ENCODE measurements at regions not wholly inside any gene's neighbourhood (a gene's known extent, or its start where the extent isn't known, plus 50 kb on each side); places are given as distances from the start of the nearest gene placed in this dataset.
"Not testable (repeated sequence)": the region's sequence is repeated elsewhere in the genome, so short reads cannot be mapped to it uniquely, and the experiment has no call there.

GRCh38 chr1:64318428-64318827, 115.0 kb downstream of the UBE2U start:
- DNase-seq: no peak

GRCh38 chr1:64320007-64320406, 116.6 kb downstream of the UBE2U start:
- no peak for DNase-seq

GRCh38 chr1:64320470-64320869, 117.0 kb downstream of the UBE2U start:
- DNase-seq: no peak

- no peak for DNase-seq
Observed at GRCh38 chr1:64320922-64321614, 117.6 kb downstream of the UBE2U start.

DNA sequence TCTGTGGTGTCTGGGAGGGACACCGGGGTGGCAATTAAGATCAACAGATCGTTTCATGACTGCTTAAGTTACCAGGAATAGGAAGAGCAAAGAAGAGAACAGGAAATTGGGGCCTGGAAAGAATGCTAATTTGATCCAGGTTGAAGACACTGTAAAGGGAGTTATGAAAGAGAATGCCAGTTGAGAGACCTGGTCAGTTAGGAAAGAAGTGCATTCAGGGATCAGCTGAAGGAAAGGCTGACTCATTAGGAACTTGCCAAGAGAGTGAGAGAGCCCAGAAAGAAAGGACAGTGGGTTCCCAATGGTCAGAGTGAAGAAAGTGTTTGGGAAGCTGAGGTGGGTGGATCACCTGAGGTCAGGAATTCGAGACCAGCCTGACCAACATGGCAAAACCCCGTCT, 119.6 kb downstream of the UBE2U start:
- no peak for DNase-seq

- DNase-seq: no peak
Observed at GRCh38 chr1:64323882-64324281, 120.5 kb downstream of the UBE2U start.

DNA sequence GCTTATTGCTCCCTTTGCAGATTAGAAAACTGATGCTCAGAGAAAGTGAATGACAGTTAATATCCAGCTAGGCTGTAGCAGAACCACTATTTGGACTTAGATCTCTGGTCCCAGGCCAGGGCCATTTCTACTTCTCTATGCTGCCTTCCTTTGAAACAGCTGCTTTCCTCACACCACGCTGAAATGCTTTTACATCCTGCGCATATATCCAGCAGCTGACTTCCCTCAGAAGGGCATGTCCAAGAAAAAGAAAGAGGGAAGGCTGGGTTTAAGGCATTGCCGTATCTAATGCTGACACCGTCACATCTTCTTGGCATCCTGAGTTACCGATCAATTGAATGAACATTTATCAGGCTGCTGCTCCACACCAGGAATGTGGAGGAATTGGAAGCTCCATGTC, 122.4 kb downstream of the UBE2U start:
- no peak for DNase-seq

GRCh38 chr1:64327119-64327518, 123.7 kb downstream of the UBE2U start:
- DNase-seq: no peak

DNA sequence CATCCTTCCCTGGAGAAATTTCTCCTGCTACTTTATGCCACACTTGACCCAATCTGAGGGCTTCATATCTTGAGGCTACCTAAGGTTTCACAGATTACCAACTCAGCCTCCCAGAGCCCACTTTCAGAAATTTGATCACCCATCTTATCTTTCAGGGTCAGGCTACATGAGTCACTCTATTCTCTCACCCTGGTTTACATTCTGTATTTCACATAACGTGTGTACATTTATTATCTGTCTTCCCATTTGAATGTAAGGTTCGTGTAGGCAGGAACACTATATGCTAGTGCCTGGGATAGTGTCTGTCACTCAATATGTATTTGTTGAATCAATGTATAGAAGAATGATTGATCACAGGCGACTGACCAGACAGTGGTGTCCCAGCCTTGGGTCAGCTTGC, 124.8 kb downstream of the UBE2U start:
- no peak for DNase-seq

GRCh38 chr1:64330839-64331238, 127.4 kb downstream of the UBE2U start:
- DNase-seq: no peak

DNA sequence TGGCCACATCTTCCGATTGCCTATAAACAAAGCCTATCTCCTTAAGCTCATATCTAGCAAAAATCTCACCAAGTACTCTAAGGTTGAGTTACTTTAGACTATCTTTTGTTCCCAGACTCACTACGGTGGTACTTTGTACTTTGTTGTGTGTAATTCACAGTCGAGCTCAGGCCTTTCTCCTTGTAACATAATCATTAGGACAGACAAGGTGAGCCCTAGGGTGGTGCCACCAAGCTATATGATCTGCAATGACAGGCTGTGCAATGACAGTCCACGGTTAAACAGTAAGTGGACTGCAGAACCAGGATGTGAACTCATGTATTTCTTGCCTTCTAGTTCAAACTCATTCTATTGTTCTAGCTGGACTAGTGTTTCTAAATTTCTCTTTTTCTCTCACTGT, 132.2 kb downstream of the UBE2U start:
- no peak for DNase-seq

DNA sequence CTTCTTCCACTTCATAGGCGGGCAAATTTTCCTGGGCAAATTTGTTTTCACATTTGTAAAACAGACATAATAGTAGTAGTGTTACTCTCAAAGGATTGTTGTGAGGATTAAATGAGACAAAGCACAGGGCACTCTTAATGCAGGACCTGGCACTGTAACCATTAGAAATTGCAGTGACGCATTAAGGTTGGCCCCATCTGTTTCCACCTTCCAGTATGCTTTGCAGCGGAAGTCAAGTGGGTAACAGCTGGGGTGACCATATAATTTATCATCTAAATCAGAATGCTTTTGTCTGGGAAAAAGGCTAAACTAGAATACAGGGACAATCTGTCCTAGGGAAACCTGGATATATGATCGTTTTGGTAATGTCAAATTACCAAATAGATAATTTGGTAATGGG, 132.5 kb upstream of the CACHD1 start:
- DNase-seq: no peak

DNA sequence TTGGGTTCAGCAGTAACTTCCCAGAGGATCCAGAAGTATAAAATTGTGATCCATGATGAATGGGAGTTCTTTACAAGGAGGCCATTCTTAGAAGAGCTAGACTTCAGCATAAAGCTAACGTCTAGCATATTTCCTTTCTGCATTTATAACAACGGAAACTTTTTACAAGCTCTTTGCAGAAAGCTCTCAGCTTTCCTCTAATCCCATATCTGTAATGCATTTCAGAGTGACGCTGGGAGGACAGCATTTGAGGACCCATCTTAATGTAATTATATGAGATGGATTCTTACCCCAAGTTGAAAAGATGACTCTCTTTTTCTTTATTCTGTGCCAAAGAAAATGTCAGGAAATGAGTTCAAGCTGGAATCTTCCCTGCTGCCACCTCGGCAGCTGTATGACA, 132.0 kb upstream of the CACHD1 start:
- no peak for DNase-seq

DNA sequence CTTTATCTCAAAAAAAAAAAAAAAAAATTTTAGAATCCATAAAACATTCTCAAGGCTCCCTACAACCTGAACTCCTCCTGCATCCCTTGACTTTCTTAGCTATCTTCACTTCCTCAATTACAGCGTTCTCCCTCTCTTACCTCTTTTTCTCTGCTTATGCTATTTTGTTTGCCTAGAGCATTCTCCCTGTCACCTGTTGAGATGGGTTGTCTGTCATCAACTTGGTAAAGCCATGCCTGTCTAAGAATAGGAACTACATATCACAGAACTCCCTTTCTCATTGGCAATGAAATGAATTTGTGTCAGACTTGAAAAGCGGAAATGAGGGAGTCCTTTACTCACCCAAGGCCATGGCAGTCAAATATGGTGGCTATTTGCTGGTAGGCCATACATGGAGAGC, 129.6 kb upstream of the CACHD1 start:
- DNase-seq: no peak

DNA sequence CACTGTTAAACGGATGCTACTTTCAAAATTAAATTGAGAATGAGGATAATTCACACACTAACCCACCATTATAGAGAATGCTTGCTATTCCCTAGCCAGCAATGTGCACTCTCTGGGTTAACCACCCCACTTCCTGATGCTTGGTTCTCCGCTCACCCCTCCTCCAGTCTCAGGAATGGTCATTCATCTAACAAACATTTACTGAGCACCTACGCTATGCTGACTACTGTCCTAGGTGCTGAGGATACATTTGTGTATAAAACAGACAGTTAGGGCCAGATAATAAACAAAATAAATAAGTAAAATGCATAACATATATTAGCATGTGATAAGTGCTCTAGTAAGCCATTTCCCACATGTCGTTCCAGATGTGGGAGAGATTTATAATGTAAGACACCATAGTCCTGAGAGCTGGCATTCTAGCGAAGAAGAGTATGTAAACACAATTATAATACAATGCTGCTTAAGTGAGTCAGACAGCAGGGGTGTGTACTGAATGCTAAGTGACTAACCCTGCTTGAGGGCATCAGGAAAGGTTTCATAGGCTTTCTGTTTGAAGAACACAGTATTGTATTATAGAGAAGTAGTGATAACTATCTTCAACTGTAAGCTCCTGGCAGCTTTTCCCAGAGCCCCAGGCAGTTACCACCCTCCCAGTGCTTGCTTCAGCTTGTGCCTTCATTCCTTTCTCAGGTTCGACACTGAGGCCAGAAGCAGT, 126.7 kb upstream of the CACHD1 start:
- DNase-seq: peak; percentile 33 to 82

- DNase-seq: no peak
Observed at GRCh38 chr1:64343823-64344190, 126.1 kb upstream of the CACHD1 start.

DNA sequence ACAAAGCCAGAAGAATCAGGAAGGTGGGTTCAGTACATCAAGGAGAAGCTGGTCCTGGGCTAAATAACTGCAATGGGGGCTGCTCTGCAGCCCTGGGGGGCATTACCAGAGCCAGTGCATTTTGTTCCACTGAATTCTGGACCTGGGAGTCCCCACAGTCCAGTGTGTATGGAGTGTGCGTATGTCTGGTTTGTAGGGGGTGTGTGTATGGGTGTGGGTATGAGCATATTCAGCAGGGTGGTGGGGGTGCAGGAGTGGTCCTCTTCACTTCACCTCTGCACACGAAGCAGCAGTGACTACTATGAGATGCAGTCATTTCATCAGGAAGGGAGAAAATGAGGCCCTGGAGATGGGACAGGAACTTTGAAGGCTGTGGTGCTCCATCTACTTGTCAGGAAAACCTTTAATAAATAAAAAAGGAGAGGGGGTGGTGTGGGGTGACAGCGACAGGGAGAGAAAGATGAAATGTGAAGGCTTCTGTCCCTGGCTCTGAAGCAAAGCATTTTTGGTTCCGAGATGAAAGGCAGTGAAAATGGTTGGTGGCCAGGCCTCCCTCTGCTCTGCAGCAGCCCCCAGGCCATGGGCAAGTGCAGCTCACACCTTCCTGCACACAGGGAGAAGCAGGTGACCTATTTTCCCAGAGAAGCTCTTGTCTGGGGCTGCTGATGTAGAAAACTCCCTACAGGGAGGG, 121.5 kb upstream of the CACHD1 start:
- DNase-seq: no peak

- DNase-seq: no peak
Observed at GRCh38 chr1:64348961-64349648, 120.8 kb upstream of the CACHD1 start.

GRCh38 chr1:64355534-64355933, 114.4 kb upstream of the CACHD1 start:
- DNase-seq: not testable (repeated sequence)

- no peak for DNase-seq
Observed at GRCh38 chr1:64356636-64357256, 113.2 kb upstream of the CACHD1 start.

GRCh38 chr1:64357422-64357821, 112.5 kb upstream of the CACHD1 start:
- DNase-seq: no peak

DNA sequence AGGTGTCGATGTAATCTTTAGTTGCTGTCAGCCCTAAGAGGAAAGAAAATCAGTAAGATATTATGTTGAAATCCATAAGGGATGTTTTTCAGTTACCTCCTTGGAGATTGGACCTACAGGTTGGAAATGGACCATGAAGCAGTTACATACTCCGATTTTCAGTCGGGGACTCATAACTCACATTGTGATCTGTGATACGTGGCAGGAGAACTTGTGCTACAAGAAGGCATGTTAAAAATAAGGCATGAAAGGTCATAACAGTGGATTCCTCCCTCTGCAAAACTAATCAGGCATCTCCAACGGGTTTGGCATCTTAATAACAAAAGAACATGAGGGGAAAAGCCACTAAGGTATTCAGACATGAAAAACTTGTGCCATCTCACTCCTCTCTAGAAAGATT, 111.2 kb upstream of the CACHD1 start:
- DNase-seq: no peak

- no peak for DNase-seq
Observed at GRCh38 chr1:64361974-64362373, 108.0 kb upstream of the CACHD1 start.
